ENCODE measurements at regions not wholly inside any gene's neighbourhood (a gene's known extent, or its start where the extent isn't known, plus 50 kb on each side); places are given as distances from the start of the nearest gene placed in this dataset.

- TF ChIP-seq PRDM10 (CRISPR knock-in tag; IDR thresholded peaks at IDR 0.05; ENCODE audit: low read depth) (no peak), ZNF335 (CRISPR knock-in tag; IDR thresholded peaks at IDR 0.05) (no peak), HMG20B (CRISPR knock-in tag; conservative IDR thresholded peaks at IDR 0.05) (no peak), YEATS4 (CRISPR knock-in tag; IDR thresholded peaks at IDR 0.05; ENCODE audit: borderline replicate concordance) (no peak), ZNF512 (CRISPR knock-in tag; IDR thresholded peaks at IDR 0.05) (no peak), POLR2AphosphoS5 (IDR thresholded peaks at IDR 0.05; ENCODE audit: low read depth, low read length) (no peak), ZNF24 (IDR thresholded peaks at IDR 0.05) (no peak), DNMT3B (CRISPR knock-in tag; conservative IDR thresholded peaks at IDR 0.05) (no peak), SRSF4 (IDR thresholded peaks at IDR 0.05; ENCODE audit: low read depth, low read length, poor library complexity, severe bottlenecking) (no peak), KLF9 (CRISPR knock-in tag; IDR thresholded peaks at IDR 0.05; ENCODE audit: low read depth) (no peak), IRX3 (CRISPR knock-in tag; IDR thresholded peaks at IDR 0.05; ENCODE audit: borderline replicate concordance, low read depth) (no peak), ZBTB25 (CRISPR knock-in tag; IDR thresholded peaks at IDR 0.05) (no peak), ZNF883 (CRISPR knock-in tag; IDR thresholded peaks at IDR 0.05; ENCODE audit: not compliant biosample characterization) (peak; percentile 54), PHF5A (CRISPR knock-in tag; IDR thresholded peaks at IDR 0.05; ENCODE audit: low read depth, unreplicated experiment) (no peak), ZBED4 (CRISPR knock-in tag; IDR thresholded peaks at IDR 0.05; ENCODE audit: borderline replicate concordance) (no peak), SOX5 (CRISPR knock-in tag; IDR thresholded peaks at IDR 0.05; ENCODE audit: borderline replicate concordance) (no peak), RNF219 (CRISPR knock-in tag; IDR thresholded peaks at IDR 0.05) (no peak)
These were observed 154.2 kb upstream of the PARP11 start (continued) for GRCh38 chr12:4027412-4027811.
